Left cardiac atrium (tissue), 4 donors: ENCODE measurements at regions not wholly inside any gene's neighbourhood (a gene's known extent, or its start where the extent isn't known, plus 50 kb on each side); places are given as distances from the start of the nearest gene placed in this dataset.

Source experiments
- ATAC-seq, 2 donors: fragments of 200-7000 bp; cut with Tn5 transposase; one replicate each; pipeline ENCODE4 v1.9.1; 2020; ENCODE audit warnings: mild to moderate bottlenecking in 2 of 2, moderate library complexity in 2 of 2
- DNase-seq: peaks from one replicate; pipeline ENCODE4 v3.0.0-alpha.2; 2020
- intact Hi-C, 2 donors: fragments of 100-400 bp; cut with DNase I; formaldehyde crosslinking; loops; one replicate each; pipeline versions ENCODE4 v1.14.1 to v1.15.1; 2022 to 2023
- donor health status: DM: no; HTN: yes; CAD: no.
- donor health status: DM: no; HTN: yes; CAD: no; lungs with severe emphysema.
- donor health status: DM: yes; HTN: yes; CAD: no.
- donor health status: Dilated cardiomyopathy.

GRCh38 chr2:23285091-23285800, 99.7 kb upstream of the KLHL29 start:
- DNase-seq (no peak), ATAC-seq (no peak)
- intact Hi-C loops: no loop called here

DNA sequence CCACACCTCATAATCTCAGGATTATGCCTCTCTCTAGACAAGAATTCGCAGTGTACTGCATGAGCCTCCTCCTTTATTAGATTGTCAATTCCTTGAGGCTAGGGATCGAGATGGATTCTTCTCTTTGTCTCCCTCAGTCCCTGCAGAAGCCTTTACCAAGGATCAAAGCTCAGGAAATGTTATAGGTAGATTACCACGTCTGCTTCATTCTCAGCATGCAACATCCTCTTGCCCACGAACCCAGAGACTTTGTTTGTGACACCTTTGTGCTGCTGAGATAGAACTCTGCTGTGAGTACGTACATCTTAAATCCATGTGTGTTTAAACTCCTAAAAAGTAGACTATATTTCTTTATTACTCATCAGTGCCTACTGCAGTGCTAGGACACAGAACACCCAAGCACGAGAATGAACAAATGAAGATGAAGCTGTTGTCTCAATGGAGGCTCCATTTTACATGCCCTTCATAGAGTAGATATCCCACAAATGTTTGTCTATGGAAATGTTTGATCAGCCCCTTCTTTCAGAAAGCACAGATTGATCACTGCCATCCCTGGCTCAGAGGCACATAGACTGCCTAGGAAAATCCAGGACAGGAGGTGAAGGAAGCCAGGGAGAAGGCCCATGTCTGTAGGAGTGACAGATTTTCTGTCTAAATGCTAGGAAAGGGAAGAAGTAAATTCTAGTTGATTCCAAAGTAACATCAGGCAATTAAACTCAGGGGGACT, 98.8 kb upstream of the KLHL29 start:
- intact Hi-C loops: no loop called here
- ATAC-seq (no peak), DNase-seq (no peak)

DNA sequence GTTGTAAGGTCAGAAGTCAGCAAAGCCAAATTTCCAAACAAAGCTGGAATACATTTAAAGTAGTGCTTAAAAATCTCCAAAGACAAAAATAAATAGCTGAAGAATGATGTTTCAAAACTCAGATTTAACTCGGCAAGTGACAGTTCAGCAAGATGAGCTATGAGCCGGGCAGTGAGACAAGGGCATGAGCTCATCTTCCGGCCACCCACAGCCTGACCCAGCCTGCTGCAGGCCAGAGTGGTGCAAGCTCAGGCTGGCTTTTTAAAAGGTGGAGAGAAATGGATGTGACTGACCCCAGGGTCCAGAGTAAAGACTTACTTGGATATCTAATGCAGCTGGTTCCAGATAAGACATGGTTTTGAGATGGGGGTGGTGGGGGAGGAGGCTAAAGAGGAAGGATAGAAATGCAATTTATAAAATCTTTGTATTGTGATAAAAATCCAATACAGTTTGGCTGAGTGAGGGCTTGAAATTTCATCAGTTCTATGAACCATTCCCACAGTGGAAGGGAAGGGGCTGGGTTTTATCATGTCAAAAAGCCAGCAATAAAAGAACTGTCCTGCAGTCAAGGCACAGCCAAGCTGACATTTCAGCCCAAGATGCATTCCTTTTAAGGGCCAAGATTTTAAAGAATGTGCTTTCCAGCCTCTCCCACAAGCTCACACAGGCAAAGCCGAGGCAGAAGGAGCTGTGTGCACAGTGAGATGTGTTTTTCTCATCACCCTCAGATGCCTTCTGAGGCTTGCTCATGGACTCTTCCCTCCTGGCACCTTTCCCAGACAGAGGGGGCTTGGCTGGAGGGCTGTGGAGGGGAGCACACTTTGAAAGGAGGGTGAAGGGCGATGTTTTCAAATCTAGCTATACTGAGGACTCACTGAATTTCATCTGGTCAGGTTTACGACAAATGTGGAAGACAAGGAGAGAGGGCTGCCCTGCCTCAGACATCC, 97.9 kb upstream of the KLHL29 start:
- DNase-seq (peak; percentile 55), ATAC-seq (peak; percentile 77 to 95)
- intact Hi-C loops: no loop called here

DNA sequence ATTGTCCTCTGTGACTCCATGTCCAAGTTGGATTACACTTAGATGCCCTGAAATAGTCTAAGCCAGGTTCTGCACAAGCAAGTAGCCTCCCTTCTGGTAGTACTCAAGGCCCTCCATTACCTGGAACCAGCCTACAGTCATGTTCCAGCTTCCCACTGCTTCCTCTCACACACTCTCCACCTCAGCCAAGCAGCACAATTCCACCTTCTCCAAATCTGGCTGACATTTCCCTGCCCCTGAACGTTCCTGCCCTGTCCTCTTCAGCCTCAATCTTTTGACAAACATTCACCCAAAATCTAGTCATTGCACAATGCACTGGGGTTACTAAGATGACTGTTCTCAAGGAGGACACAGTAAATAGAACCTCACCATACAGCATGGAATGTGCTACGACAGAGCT, 95.3 kb upstream of the KLHL29 start:
- intact Hi-C loops: no loop called here
- DNase-seq (no peak), ATAC-seq (no peak)

DNA sequence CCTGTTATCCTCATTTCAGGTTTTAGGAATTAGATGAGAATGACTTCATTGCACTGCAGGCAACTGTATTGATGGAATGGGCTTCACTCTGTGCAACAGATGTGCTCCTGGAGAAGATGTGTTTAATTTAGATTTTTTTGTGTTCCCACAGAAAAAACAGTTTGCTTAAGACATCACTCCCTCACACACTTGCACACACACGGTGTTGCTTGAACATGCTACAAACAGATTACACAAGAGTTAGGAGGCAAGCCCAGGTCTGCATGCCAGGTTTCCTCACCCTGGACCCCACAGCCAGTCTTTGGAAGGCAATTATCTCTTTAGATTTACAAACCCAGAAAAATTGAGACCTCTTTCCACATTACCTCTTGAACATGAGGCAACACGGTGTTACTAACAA, 93.7 kb upstream of the KLHL29 start:
- intact Hi-C loops: no loop called here
- peak in 1 of 2 donors; percentile 18 for ATAC-seq
- no peak for DNase-seq

GRCh38 chr2:23292024-23292423, 93.0 kb upstream of the KLHL29 start:
- intact Hi-C loops: no loop called here
- no peak for DNase-seq
- no peak for ATAC-seq

DNA sequence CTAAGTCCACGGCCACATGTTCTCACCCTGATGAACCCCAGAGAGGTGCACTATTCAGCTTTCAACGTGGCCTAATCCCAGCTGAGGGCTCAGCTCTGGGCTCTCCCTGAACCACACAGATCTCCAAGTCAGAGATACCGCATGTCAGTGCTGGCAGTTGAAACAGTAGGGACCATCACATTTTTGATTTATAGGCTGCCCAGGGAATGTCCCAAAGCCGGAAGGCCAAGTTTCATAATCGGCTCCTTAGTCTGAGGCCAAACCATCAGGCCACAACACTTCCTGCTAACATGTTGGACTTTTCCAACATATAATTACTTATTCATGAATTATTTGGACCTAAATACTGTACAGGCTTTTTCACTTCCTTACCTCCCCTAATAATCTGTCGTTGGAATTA, 91.9 kb upstream of the KLHL29 start:
- intact Hi-C loops: no loop called here
- peak; percentile 22 to 74 for ATAC-seq
- peak; percentile 29 for DNase-seq

DNA sequence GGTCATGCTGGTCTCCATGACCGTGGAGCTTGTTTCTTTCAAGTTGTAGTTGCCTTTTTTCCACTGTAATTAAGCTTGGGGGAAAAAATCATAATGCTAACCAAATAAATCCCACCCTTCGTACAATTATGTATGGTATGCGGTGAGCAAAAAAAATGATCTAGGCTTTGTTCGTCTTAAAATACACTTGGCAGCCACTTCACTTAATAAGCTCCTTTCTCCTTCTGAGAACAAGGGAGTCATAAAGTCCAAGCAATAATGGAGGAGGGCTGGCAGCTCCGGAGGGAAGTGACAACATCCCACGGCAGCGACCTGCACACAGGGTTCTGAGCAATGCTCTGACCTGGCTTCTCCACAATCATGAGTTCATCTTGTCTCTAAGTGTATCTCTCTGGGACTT, 91.2 kb upstream of the KLHL29 start:
- DNase-seq (no peak), ATAC-seq (peak in 1 of 2 donors; percentile 23)
- intact Hi-C loops: no loop called here

DNA sequence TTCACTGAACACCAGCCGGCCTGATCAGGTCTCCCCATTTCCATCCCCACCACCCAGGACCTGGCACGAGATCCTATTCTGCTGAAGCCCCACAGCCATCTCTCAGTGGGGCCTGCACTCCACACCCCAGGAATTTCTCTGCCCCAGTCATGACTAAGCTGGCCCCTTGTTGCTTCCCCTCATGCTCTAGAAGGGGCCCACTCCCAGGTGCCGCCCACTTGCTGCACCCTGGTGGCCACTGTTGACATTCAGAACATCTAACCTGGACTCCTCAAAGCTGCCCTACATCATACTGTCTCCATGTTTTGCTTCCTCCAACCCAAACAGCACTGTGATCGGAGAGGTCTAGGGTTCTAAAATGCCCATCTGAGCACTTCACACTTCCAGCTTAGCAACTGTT, 90.7 kb upstream of the KLHL29 start:
- ATAC-seq: no peak
- intact Hi-C loops: no loop called here
- no peak for DNase-seq

- intact Hi-C loops: no loop called here
- DNase-seq (no peak), ATAC-seq (no peak)
Observed at GRCh38 chr2:23296691-23297090, 88.3 kb upstream of the KLHL29 start.

- no peak for ATAC-seq
Observed at GRCh38 chr2:23297112-23297511, 87.9 kb upstream of the KLHL29 start.

GRCh38 chr2:23298551-23298950, 86.4 kb upstream of the KLHL29 start:
- intact Hi-C loops: no loop called here
- no peak for ATAC-seq

More at GRCh38 chr2:23297112-23297511, 87.9 kb upstream of the KLHL29 start:
- no peak for DNase-seq
- intact Hi-C loops: no loop called here

DNA sequence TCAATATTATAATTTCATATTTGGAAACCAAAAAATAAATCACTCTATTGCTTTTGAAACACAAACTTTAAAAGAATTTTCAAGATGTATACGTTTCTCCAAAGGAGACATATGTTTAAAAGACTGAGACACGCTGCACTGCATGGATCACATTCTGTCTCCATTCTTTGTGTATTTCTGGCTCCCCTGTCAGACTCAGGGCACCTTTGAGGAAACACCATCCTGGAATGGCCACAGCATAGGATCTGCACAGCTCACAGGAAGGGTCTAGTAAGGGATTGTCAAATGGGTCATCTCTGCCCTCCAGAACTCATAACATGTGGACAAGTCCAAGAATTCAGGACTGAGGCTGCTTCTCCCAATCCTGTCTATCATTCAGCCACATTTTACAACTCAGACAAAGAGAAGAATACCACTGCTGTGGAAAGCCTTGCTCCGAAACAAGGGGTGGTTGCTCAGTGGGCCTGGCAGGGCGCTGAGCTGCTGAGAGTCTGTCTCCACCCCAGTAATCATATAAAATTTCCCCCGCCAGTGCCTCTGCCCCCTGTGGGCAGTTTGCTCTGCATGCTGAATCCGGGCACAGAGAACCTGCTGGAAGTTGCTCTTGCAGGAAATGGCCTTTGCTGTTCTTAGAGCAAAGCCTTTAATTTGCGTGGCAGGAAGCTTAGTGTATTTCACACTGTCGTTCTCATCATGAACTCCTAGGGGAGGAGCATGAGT, 85.3 kb upstream of the KLHL29 start:
- intact Hi-C loops: no loop called here
- ATAC-seq: no peak
- no peak for DNase-seq

More at GRCh38 chr2:23298551-23298950, 86.4 kb upstream of the KLHL29 start:
- no peak for DNase-seq

DNA sequence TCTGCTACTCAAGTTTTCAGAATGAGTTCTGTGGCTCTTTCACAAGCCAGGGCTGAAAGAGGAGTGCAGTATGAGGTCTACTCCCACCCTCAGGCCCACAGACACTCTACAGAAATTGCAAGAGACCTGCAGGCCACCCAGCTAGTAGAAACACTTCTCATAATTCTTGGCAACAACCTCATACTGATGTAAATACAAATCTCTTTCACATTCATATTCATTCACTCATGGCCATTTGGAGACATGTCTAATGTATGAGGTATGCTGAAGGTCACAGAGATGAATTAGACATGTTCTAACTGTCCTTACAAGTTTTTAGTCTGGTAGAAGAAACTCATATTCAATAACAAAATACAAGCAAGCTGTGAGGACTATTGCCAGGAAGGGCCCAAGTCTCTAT, 83.8 kb upstream of the KLHL29 start:
- intact Hi-C loops: no loop called here
- DNase-seq (no peak), ATAC-seq (no peak)

DNA sequence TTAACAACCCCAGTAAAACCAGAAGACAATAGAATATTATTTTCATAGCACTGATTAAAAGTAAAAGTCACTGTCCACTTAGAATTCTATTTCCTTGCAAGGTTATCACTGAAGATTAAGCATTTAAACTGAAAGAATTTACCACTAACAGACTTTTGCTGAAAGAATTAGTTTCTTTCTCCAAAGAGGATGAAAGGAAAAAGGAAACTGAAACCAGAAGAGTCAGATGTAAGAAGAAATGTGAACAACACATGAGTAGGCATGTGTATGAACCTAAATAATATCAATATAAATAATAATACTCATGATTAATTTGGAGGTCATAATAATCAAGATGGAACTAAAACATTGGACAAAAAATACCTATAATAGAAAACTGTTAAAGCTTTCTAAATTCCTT, 82.4 kb upstream of the KLHL29 start:
- ATAC-seq (no peak), DNase-seq (no peak)
- intact Hi-C loops: no loop called here

DNA sequence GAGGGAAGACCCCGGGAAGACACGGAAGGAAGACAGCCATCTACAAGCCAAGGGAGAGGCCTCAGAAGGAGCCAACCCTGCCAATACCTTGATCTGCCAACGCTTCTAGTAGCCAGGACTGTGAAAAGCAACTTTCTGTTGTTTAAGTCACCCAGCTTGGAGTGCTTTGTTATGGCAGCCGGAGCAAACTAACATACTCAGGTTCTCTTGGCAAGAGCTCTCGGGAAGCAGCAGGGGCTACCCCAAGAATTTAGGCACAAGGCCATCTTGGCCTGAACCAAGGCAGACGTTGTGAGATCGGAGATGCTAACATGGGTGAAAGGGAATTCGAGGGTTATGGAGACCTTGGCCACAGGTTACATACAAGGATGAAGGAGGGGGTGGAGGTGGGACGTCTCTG, 78.6 kb upstream of the KLHL29 start:
- intact Hi-C loops: no loop called here
- ATAC-seq: no peak
- no peak for DNase-seq

DNA sequence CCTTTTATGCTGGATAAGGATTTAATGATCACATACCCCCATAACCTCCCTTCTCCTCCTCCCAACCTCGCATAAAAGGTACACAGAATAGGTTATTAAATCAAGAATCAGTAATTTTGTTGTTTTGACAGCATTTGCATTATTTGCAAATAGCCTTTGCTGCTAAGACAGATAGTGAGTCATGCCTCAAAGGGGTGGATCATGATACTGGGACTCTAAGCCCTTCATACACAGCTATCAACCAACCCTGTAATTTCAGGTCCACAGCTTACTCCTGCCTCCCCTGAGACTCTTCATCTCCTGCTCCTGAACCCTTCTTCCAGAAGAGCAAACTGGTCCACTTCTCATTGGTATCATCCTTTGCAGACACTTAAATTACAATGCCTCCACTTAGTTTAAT, 73.8 kb upstream of the KLHL29 start:
- DNase-seq (no peak), ATAC-seq (no peak)
- intact Hi-C loops: no loop called here

DNA sequence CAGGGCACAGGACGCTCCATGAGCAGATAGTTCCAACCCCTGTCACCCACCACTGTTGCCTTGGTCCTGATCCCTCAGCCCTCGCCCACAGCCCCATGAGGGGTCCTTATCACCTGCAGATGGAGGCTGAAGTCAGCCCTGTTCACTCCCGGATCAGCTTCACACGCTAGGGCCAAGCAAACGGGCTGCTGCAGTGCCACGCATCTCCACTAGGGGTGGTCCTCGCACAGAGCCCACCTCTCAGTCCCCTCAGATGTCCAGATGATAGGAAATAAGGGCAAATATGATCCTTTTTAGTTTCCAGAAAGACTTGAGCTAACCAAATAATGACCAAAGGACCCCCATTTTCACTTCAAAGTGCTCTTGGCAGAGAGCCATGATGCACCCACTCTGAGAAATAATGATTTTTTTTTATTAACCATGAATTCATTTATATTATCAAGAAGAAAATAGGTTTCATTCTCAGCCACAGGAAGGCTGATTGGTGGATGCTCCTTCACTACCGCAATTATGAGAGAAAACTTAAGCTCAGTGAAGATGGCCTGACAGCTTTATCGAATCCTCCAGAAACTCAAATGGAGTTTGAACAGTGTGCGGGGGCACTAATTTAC, 71.9 kb upstream of the KLHL29 start:
- ATAC-seq (peak in 1 of 2 donors; percentile 8), DNase-seq (no peak)
- intact Hi-C loops: no loop called here

GRCh38 chr2:23314687-23315086, 70.3 kb upstream of the KLHL29 start:
- ATAC-seq (no peak), DNase-seq (no peak)
- intact Hi-C loops: no loop called here
